RPMI8226 (cell line): ENCODE measurements at regions not wholly inside any gene's neighbourhood (a gene's known extent, or its start where the extent isn't known, plus 50 kb on each side); places are given as distances from the start of the nearest gene placed in this dataset.

Experiments used
- DNase-seq: peaks from one replicate; pipeline ENCODE4 v3.0.0-alpha.2; 2015

- no peak for DNase-seq
Observed at GRCh38 chr10:1847361-1847760, 110.0 kb upstream of the ADARB2 start.

GRCh38 chr10:1846032-1846431 is 108.7 kb upstream of the ADARB2 start:
- DNase-seq: no peak

- DNase-seq: no peak
Observed at GRCh38 chr10:1841759-1842158, 104.4 kb upstream of the ADARB2 start.

GRCh38 chr10:1829712-1830111 is 92.4 kb upstream of the ADARB2 start:
- no peak for DNase-seq

- peak; percentile 59 for DNase-seq
Observed at GRCh38 chr10:1824928-1825327, 87.6 kb upstream of the ADARB2 start.

GRCh38 chr10:1814556-1814955 is 77.2 kb upstream of the ADARB2 start:
- DNase-seq: no peak

GRCh38 chr10:1809139-1809741 is 71.9 kb upstream of the ADARB2 start:
- DNase-seq: peak; percentile 57

- no peak for DNase-seq
Observed at GRCh38 chr10:1807924-1808323, 70.6 kb upstream of the ADARB2 start.

- no peak for DNase-seq
Observed at GRCh38 chr10:1807196-1807595, 69.9 kb upstream of the ADARB2 start.

GRCh38 chr10:1802413-1802812 is 65.1 kb upstream of the ADARB2 start:
- no peak for DNase-seq

- no peak for DNase-seq
Observed at GRCh38 chr10:1788401-1788800, 51.1 kb upstream of the ADARB2 start.
